ENCODE measurements at regions not wholly inside any gene's neighbourhood (a gene's known extent, or its start where the extent isn't known, plus 50 kb on each side); places are given as distances from the start of the nearest gene placed in this dataset.
"Not testable (repeated sequence)": the region's sequence is repeated elsewhere in the genome, so short reads cannot be mapped to it uniquely, and the experiment has no call there.

GRCh38 chr4:155488691-155489090 lies 111.9 kb upstream of the MAP9 start:
- Mint-ChIP-seq H3K36me3 (no peaks in the 10 kb centered on the region), H3K27ac (no peak overlapping the region), H3K27me3 (peaks cover 3% of the 10 kb centered on the region), H3K9me3 (no peaks in the 10 kb centered on the region), H3K4me1 (no peaks in the 10 kb centered on the region), H3K4me3 (no peak overlapping the region)

- Mint-ChIP-seq H3K9me3 (no peaks in the 10 kb centered on the region), H3K36me3 (no peaks in the 10 kb centered on the region), H3K27ac (no peak overlapping the region)
Observed at GRCh38 chr4:155487210-155487609, 110.4 kb upstream of the MAP9 start.

DNA sequence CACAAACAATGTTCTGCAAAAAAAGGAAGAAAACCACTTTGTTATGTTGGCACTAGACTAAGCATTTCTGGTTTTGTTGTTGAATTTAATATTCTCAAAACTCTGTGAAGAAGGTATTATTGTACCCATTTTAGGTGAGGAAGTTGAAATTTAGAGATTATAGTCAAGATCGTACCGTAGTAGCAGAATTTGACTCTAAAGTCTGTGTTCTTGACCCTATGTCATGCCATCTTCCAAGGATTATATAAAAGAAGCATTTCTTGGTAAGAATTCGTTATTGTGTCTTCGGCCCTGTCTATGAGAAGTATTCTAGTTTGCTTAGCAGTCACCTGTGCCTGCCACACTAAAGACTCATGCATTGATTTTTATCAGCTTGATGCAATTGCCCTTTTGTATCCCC lies 104.4 kb upstream of the MAP9 start:
- Mint-ChIP-seq H3K4me3 (no peak overlapping the region), H3K27me3 (peaks cover under 1% of the 10 kb centered on the region), H3K27ac (no peak overlapping the region), H3K9me3 (peaks cover 5% of the 10 kb centered on the region), H3K4me1 (no peaks in the 10 kb centered on the region), H3K36me3 (no peaks in the 10 kb centered on the region)

More at GRCh38 chr4:155487210-155487609, 110.4 kb upstream of the MAP9 start:
- Mint-ChIP-seq H3K4me3 (no peak overlapping the region), H3K4me1 (no peaks in the 10 kb centered on the region), H3K27me3 (peaks cover 3% of the 10 kb centered on the region)

DNA sequence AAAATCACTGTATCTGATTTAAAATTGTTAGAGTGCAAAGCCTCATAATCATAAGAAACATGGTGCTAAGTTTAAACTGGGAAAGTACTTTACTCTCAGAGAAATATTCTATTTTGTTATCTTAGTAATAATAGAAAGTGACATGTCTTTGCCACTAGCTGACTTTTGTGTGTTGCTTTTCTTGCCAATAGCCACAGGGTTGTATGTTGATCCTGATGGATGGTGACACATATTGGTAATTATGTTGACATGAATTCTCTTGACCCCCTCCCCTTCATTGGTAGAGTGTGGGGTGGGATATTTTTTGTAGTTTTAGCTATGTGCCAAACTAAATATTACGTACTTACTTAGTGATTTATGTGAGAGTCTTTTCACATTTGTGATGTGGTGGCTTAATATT lies 103.1 kb upstream of the MAP9 start:
- Mint-ChIP-seq H3K36me3 (no peaks in the 10 kb centered on the region), H3K9me3 (peaks cover 5% of the 10 kb centered on the region), H3K4me3 (no peak overlapping the region), H3K27me3 (no peaks in the 10 kb centered on the region), H3K4me1 (no peaks in the 10 kb centered on the region), H3K27ac (no peak overlapping the region)

DNA sequence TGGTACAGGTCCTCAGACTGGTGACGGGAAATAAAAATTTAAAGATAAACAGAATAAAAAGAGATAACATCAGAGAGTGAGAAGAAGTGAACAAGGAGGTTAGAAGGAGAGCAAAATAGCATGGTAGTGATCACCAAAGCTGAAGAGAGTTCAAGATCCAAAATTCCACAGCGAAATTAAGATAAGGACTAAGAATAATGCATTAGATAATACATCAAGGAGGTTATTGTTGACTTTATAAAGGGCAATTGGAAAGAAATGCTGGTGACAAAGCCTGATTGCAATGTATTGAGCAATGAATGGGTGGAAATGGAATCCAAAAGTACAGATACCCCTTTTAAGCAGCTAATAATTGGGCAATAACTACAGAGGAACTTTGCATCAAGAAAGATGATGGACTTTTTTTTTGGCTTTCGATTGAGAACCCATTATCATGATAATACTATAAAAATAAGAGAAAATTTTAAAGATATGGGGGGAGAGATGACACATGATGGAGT lies 101.6 kb upstream of the MAP9 start:
- H3K27me3 Mint-ChIP-seq, result no peaks in the 10 kb centered on the region
- H3K36me3 Mint-ChIP-seq, result no peaks in the 10 kb centered on the region
- no peak overlapping the region for H3K4me3 Mint-ChIP-seq
- H3K4me1 Mint-ChIP-seq, result no peaks in the 10 kb centered on the region
- H3K9me3 Mint-ChIP-seq, result peaks cover 5% of the 10 kb centered on the region
- no peak overlapping the region for H3K27ac Mint-ChIP-seq

DNA sequence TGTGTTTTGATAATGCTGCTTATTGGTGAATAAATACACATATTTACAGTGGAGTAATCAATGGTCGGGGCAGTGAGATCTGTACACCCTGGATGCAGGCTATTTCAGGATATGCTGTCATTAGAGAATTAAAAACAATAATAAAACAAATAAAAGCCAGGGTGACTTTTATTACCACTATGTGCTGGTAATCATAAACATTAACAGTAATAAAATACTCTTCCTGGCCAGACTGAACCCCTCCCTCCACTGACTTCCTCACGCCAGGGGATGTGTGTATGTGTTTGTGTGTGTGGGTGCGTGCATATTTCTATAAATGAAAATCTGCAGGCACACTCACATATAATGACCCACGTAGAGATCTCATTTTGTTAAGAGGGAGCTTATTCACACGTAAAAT lies 98.0 kb upstream of the MAP9 start:
- Mint-ChIP-seq H3K36me3 (no peaks in the 10 kb centered on the region), H3K4me3 (no peak overlapping the region), H3K9me3 (peaks cover 5% of the 10 kb centered on the region), H3K27me3 (no peaks in the 10 kb centered on the region), H3K27ac (no peak overlapping the region), H3K4me1 (no peaks in the 10 kb centered on the region)

- Mint-ChIP-seq H3K27me3 (no peaks in the 10 kb centered on the region), H3K27ac (no peak overlapping the region), H3K4me3 (no peak overlapping the region), H3K9me3 (peaks cover 5% of the 10 kb centered on the region), H3K4me1 (no peaks in the 10 kb centered on the region), H3K36me3 (no peaks in the 10 kb centered on the region)
Observed at GRCh38 chr4:155473420-155474095, 96.8 kb upstream of the MAP9 start.

DNA sequence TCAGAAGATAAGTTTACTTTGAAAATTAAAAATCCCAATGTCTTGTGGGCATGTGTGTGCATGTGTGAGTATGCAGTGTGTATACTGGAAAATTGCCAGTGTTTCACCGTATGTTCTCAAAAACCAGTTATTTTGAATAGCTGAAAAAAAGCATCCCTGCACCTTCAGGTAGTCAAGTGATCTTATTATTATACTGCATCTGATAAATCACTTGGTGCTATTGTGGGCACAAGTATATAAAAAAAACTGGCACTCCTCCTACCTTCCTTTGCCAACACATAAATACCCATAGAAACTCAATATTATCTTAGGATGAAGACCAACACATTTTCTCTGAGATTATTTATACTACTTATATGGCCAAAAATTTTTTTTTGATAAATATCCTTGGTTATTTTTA lies 91.5 kb upstream of the MAP9 start:
- no peaks in the 10 kb centered on the region for H3K4me1 Mint-ChIP-seq
- H3K9me3 Mint-ChIP-seq, result no peaks in the 10 kb centered on the region
- H3K27ac Mint-ChIP-seq, result no peak overlapping the region
- H3K4me3 Mint-ChIP-seq, result no peak overlapping the region
- no peaks in the 10 kb centered on the region for H3K27me3 Mint-ChIP-seq
- no peaks in the 10 kb centered on the region for H3K36me3 Mint-ChIP-seq

DNA sequence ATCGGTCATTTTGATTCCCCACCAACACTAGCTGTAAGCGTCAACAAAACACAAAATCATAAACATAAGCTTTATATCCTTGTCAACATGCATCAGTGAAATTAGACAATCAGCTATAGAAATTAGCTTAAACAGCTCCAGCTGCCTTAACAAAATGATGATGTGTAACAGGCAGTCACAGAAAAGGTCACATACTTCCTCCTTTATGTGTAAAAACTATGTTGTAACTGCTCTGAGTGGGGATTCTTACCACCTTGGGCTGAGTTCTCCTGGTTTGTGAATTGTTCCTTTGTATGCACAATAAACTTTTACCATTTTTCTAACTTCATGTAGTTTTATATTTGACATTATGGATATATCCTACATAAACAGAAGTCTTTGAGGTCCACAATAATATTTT lies 73.9 kb upstream of the MAP9 start:
- H3K27me3 Mint-ChIP-seq, result no peaks in the 10 kb centered on the region
- H3K36me3 Mint-ChIP-seq, result no peaks in the 10 kb centered on the region
- H3K4me1 Mint-ChIP-seq, result no peaks in the 10 kb centered on the region
- H3K4me3 Mint-ChIP-seq, result no peak overlapping the region
- H3K9me3 Mint-ChIP-seq, result no peaks in the 10 kb centered on the region
- no peak overlapping the region for H3K27ac Mint-ChIP-seq

DNA sequence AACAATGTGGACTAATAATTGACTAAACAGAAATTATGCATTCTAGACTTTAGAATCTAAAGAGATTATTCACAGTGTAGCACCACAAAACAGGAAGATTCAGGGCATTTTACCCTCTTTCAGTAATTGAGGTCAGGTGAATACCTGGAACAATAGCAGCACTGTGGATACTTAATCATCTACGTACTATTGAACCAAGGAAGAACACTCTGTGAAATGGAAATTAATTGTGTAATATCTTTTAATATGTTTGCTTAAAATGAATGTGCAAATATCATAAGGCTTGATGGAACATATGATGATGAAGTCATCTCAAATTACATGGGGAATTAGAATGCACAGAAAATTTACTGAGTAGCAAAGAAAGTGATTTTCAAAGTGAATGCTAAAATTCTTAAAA lies 68.5 kb upstream of the MAP9 start:
- H3K9me3 Mint-ChIP-seq, result no peaks in the 10 kb centered on the region
- peaks cover 13% of the 10 kb centered on the region for H3K27me3 Mint-ChIP-seq
- H3K4me3 Mint-ChIP-seq, result no peak overlapping the region
- H3K36me3 Mint-ChIP-seq, result no peaks in the 10 kb centered on the region
- no peaks in the 10 kb centered on the region for H3K4me1 Mint-ChIP-seq
- H3K27ac Mint-ChIP-seq, result no peak overlapping the region

DNA sequence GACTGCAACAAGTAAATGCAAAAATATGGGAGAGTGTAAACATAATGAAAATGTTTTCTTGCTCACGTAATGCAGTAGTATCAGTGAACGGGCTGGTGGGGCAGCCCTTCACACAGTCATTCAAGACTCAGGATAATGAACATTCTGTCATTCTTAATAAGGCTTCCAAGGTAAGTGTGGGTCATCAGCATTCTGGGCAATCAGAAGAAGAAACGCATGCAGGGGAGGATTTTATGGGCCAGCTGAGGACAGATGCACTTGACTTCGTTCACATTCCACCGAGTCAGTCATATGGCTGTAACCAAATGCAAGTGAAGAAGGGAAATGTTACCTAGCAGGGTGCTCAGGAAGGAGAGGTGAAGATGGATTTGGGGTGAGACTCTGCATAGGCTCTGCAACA lies 68.0 kb upstream of the MAP9 start:
- Mint-ChIP-seq H3K36me3 (no peaks in the 10 kb centered on the region), H3K27me3 (peaks cover 15% of the 10 kb centered on the region), H3K27ac (no peak overlapping the region), H3K4me3 (no peak overlapping the region), H3K9me3 (no peaks in the 10 kb centered on the region), H3K4me1 (no peaks in the 10 kb centered on the region)

GRCh38 chr4:155442267-155443105 lies 65.7 kb upstream of the MAP9 start:
- no peaks in the 10 kb centered on the region for H3K36me3 Mint-ChIP-seq
- no peak overlapping the region for H3K4me3 Mint-ChIP-seq
- H3K4me1 Mint-ChIP-seq, result no peaks in the 10 kb centered on the region
- H3K9me3 Mint-ChIP-seq, result no peaks in the 10 kb centered on the region
- H3K27me3 Mint-ChIP-seq, result peaks cover 16% of the 10 kb centered on the region
- no peak overlapping the region for H3K27ac Mint-ChIP-seq

DNA sequence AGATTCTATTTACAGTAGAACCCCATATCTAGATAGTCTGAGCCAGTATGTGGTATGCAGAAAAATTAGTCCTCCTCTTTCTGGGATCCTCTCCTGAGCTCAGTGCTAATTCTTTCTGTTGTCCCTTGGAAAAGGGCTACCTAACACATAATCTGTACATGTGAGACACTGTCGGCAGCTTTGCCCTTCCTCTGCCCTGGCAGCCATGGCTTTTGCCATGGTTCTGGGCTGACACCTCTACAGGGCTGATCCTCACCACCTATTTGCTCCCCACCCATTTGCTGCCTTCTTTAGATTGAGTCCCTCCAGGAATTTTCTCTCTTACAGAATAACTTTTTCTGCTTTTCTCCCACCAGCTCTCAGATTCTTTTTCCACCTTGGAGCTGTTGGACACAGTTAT lies 64.7 kb upstream of the MAP9 start:
- no peaks in the 10 kb centered on the region for H3K9me3 Mint-ChIP-seq
- no peak overlapping the region for H3K4me3 Mint-ChIP-seq
- H3K4me1 Mint-ChIP-seq, result no peaks in the 10 kb centered on the region
- H3K27me3 Mint-ChIP-seq, result peaks cover 18% of the 10 kb centered on the region
- H3K36me3 Mint-ChIP-seq, result no peaks in the 10 kb centered on the region
- H3K27ac Mint-ChIP-seq, result no peak overlapping the region

- H3K27ac Mint-ChIP-seq, H3K36me3 Mint-ChIP-seq, H3K4me1 Mint-ChIP-seq, H3K4me3 Mint-ChIP-seq, H3K9me3 Mint-ChIP-seq: not testable (repeated sequence)
- H3K27me3 Mint-ChIP-seq, result peaks cover 18% of the 10 kb centered on the region
Observed at GRCh38 chr4:155439760-155440159, 63.0 kb upstream of the MAP9 start.

DNA sequence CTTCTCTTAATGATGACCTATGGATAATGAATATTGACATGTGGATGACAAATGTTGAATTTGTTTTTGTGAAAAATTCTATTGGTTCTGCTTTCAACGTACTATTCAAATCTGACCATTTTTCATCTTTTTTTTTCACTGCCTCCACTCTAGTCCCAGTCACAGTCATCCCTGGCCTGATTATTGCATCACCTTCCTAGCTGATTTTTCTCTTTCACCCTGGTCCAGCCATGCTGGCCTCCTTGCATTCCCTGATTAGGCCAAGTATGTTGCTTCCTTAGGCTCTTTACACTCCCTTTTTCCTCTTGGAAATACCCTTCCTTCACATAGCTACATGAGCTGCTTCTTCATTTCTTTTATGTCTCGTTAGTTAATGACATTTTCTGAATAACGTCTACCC lies 58.1 kb upstream of the MAP9 start:
- no peak overlapping the region for H3K4me3 Mint-ChIP-seq
- H3K4me1 Mint-ChIP-seq, result no peaks in the 10 kb centered on the region
- H3K9me3 Mint-ChIP-seq, result no peaks in the 10 kb centered on the region
- no peaks in the 10 kb centered on the region for H3K36me3 Mint-ChIP-seq
- no peak overlapping the region for H3K27ac Mint-ChIP-seq
- H3K27me3 Mint-ChIP-seq, result peaks cover 7% of the 10 kb centered on the region

DNA sequence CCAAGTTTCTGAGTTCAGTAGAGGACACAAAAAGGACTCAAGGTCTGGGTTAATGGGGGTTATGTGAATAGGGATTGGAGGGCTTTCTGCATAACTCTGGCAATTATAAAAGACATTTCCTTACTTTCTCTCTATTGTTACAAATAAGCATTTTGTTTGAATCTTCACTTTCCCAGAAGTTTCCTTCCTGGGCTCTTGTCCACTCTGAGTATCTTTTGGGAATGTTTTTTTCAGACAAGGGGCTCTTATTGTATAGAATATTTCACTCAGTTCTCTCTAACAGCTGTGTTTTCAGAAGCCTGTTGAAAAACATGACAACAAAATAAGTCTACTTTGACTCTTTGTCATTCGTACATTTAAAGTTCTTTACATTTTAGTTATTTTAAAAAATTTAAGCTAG lies 57.6 kb upstream of the MAP9 start:
- Mint-ChIP-seq H3K27me3 (peaks cover 7% of the 10 kb centered on the region), H3K36me3 (no peaks in the 10 kb centered on the region), H3K4me3 (no peak overlapping the region), H3K27ac (no peak overlapping the region), H3K9me3 (no peaks in the 10 kb centered on the region), H3K4me1 (no peaks in the 10 kb centered on the region)
